Left renal pelvis (tissue), 4 donors: ENCODE measurements at regions not wholly inside any gene's neighbourhood (a gene's known extent, or its start where the extent isn't known, plus 50 kb on each side); places are given as distances from the start of the nearest gene placed in this dataset.

Source experiments
- DNase-seq, 4 donors: peaks; one replicate each; pipeline ENCODE4 v3.0.0-alpha.2; 2013; ENCODE audit warnings: low read depth in 4 of 4, low spot score in 3 of 4

DNA sequence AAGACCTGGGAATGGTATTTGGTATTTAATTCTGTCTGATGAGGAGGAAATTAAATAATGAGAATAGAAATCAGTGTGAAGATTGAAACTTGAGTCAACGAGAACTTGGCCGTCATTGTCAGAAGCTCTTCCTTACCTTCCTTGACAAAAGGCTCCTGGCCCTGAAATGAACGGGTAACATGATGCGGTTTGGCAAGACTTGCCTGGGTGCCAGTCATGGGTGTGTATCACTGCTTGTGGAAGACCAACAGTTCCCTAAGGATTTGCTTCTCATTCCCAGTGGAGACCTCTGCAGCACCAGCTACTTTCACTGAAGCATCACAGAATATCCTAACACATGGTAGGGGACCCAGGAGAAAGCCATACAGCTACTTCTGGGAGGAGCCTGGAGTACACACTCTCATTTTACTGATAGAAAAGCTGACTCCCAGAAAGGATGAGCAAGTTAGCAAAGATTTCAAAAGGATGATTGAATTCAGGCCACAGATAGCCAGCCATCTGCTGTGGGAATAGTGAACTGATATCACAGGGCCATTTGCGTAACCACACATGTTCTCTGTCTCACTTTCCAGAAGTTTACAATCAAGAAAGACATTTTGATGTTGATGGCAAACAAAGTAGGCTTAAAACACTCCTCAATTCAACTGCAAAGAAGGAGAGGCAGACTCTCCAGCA is 258.1 kb upstream of the SALL1 start:
- no peak for DNase-seq

DNA sequence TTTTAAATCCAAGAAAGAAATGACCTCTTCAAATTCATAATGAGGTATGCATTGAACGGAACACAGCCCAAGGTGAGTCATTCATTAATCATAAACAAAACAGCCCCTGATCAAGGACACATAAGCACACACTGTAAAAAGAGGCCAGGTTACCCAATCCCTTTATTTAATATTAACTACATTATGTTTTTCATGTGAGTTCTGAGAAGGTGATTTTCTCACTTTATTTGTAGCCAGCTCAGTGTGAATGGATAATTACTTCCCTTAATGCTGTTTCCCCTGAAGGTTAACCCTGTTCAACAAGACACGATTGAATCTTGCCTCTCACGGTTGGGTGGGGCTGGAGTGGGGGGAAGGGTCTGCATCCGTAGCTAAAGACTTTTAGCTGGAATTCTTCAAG is 257.3 kb upstream of the SALL1 start:
- no peak for DNase-seq

DNA sequence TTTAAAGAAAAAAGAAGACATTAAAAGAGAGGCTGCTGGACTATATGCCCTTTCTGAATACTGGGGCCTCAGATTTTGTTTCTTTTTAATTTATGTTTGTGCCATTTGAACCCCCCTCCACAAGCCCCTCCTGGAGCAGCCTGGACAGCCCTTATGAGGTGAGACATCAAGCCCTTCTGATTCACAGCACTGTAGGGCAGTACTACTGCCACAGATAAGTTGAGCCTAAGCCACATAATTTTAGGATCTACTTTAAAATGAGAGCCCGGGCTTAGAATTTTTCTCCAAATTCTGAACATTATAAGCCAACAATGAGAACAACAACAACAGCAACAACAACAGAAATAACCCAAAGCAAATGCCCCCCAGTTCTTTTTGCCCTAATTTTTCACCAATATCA is 256.9 kb upstream of the SALL1 start:
- DNase-seq: no peak

DNA sequence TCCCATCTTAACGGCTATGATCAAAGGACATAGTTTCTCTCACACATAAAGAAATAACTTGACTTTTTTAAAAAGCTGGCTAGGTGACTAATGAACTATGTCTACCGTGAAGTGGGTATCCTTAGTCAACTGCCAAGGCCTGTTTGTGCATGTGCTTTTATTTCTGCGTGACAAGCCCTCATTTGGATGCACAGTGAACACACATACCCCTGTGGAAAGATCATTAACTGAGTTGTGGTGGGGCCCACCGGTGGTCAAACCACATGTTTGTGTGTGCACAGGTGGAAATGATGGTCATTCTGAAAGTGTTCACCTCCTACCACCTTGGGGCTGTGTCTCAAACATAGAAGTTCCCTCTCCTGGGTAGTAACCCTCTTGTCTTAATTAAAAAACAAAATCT is 256.1 kb upstream of the SALL1 start:
- no peak for DNase-seq

DNA sequence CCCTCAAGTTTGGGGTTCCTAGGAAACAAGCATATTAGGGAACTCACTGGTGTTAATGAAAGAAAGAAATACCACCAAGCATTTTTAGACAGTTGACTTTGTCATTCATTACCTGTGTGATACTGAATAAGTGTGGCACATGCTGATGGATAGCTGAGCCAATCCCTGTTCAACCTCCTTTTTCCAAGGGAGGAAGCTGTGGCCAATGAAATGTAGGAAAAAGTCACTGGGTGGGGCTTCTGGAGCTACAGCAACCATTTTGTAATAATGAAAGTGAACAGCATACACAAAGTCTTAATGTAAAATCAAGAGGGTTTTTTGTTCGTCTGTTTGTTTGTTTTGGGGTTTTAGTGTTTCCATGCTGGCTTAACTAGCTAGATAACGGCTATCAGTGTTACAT is 254.3 kb upstream of the SALL1 start:
- DNase-seq: no peak

DNA sequence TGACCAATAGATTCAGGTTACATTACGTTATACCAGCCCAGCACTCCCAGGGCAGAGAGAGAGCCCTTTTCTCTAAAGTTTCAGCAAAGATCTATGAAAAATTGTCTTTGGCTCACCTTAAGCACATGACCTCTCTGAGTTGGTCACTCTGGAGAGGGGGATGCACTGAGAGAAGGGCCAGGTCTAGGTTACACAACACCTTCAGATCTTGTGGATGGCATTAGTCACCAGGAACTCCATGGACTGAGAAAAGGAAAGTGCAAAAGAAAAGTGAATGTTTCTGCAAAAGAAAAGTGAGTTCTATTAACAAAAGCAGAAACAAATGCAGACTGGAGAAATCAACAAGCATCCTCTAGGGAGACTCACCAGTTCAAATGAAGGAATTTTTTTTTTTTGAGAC is 253.3 kb upstream of the SALL1 start:
- DNase-seq: no peak

DNA sequence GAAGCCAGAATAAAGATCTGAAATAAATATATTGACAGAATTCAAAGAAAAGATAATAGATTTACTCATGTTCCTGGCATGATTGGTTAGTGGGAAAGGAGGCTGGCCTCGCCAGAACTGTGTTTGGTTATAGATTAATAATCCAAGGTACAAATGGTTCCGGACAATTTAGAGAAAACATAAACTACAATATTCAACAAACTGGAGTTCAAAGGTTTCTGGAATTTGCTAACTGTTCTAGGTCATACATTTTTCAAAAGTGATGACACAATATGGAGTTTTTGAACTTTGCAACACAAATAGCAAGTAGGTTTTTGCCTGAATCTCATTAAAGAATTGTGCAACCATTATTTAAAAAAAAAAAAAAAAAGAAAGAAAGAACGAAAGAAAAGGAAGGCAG is 251.7 kb upstream of the SALL1 start:
- DNase-seq: no peak

DNA sequence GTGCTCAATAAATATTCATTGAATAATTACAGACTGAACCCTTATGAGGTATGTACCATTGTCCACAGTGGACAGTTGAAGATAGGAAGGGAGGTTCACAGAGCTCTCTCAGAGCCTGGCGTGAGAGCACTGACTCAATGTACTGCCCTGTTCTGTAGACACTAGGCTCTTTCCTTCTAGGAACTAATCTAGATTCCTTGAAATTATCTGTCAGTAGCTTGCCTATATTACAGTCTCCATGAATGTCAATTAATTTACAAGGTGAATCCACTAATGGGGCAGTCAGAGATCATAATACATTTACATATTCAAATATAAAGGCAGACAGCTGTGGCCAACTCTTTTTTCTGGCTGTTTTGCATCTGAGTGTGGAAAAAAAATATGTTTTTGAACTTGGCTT is 251.2 kb upstream of the SALL1 start:
- no peak for DNase-seq

DNA sequence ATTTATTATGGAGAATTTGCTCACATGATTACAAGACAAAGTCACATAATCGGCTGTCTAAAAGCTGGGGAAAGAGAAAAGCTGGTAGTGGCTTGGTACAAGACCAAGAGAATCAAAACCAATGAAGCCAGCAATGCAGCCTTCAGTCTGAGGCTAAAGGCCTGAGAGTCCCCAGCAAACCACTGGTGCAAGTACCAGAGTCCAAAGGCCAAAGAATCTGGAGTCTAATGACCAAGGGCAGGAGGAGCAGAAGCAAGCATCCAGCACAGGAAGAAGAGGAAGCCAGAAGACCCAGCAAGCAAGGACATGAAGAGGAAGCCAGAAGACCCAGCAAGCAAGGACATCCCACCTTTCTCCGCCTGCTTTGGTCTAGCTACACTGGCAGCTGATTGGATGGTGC is 250.6 kb upstream of the SALL1 start:
- DNase-seq: no peak

DNA sequence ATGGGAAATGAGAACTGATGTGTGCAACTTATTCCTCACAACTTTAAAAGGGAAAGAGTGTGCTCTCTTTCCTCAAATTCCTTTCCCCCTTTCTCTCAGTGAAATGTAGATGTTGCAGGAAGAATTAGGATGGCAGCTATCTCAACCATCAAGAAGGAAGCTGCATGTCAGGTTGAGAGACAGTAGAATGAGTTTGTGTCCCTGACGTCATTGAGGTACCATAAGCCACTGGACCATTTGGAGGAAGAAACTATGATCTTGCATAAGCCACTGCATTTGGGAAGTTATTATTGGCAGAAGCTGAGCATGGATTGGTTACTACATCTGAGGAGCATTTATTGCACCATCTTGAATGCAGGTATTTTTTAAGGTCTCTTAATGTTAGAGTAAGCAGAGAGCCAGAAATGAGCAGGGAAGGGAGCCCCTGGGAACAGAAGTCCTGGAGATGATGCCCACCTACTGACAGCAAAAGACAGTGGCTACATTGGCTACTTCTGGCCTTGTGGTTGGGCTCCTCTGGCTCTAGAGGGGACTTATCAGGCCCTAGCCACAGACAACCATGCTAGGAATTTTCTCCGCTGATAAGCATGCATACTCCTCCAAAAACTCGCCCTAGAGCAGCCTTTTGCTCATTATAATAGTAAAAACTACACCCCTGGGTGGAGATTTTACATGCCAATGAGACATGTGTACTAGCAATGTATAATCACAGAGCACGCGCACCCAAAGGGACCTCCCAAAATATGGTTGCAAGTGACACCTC is 249.0 kb upstream of the SALL1 start:
- DNase-seq: no peak

DNA sequence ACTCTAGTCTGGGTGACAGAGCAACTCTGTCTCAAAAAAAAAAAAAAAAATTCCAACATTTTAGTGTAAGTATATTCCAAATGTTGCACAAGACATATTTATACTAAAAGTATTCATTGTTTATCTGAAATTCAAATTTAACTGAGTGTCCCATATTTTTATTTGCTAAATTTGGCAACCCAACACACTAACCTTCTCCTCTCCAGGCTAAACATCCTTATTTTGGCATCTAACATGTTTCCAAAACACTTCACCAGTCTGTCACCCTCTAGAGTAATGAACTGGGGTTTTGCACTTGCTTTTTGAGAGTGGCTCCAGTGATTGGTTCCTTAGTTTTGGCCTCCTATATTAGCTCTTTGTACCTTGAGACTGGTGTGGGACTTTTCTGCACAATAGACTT is 243.4 kb upstream of the SALL1 start:
- DNase-seq: no peak

DNA sequence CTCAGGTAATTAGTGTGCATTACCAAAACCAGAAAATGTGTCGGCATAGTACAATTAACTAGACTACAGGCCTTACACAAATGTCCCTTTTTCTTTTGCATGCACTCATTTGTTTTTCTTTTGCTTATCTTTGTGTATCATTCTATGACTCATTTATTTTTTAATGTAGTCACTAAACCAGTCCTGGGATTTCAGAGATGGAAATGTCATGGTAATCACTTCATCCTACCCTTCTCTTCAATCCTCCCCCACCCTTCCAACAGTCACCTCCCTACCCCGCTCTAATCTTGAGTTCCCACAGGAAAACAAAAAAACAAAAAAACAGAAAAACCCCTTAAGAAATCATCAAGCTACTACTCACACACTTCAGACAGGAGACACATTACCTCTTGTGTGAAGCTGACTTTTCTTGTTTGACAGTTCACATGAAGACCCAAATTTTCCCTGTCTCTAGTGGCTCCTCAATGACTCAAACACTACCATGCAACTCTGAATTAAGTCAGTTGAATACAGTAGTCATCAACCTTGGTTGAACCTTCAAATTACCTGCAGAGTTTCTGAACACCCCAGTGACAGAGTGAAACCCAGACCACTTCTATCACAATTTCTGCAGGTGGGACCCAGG is 242.4 kb upstream of the SALL1 start:
- DNase-seq: no peak

DNA sequence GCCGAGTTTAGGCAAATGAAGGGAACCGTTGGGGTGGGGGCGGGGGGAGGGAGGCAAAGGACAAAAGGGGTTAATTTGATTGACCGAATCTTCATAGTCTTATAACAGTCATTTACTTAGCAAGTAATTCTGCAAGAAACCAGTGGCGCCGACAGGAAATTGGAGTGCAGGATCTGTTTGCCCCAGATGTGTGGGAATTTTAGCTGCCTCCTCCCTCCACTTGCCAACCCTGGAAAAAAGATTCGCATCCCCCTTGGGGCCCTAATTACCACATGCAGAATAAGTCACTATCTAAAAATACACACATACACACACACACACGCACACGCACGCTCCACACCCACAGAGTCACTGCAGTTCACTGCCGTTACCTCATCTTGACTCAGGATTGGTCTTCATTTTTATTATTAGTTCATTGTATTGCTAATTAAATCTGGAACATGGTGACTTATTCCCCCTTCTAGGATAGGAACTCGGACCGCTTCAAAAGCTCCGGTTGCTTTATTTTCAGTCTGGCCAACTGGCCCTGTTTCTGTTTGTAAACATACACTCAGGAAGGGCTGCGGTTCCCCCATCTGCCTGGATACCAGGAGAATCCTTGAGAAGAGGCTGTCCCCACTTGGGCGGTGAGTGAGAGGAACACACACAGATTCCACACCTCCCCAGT is 241.6 kb upstream of the SALL1 start:
- DNase-seq: no peak

DNA sequence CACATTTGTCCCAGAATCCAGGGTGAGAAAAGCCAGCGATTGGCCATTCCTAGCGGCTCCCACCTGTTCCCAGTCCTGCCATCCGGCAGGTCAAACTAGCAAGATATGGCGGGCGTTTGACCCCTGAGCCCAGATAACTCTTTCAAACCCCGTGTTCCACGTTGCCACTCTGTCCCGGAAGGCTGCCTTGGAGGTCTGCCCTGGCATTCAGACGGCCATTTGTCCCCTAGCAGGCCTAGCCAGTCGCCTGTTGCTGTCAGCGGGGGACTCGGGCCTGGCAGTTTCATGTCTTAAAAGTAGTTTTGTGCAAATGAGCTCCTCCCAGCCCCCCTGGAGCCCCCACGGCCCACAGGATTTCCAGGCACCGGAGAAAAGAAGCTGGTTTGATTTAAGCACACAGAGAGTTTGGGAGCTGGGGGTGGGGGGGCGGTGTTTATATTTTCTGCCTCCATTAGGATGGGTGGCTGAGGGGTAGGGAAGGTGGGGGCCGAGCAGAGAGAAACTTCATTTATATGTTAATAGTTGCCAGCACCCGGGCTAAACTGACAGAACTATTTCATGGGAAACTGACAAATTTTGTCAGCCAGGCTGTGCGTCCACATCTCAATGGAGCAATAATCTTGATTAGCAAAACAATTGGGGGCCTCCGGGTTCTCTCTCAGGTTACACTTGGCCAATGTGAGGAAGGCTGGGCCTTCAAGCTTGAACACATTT is 240.9 kb upstream of the SALL1 start:
- no peak for DNase-seq

DNA sequence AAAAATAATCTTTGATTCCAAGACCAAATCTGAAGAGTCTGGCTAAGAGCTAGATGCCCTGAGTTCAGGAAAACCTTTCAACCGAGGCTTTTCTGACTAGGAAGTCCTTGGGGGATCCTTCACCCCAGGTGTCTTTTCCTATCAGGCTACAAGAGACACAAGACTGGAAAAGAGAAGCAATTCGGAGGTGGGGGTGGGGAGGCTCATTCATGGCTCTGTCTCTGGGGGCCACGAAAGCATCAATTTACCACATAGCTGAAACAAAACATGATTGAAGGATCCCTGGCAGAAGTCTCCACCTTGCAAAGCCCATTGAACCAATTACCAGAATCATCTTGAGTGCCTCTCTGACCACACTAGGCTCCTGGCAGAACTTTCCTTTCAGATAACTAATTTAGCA is 239.8 kb upstream of the SALL1 start:
- no peak for DNase-seq

DNA sequence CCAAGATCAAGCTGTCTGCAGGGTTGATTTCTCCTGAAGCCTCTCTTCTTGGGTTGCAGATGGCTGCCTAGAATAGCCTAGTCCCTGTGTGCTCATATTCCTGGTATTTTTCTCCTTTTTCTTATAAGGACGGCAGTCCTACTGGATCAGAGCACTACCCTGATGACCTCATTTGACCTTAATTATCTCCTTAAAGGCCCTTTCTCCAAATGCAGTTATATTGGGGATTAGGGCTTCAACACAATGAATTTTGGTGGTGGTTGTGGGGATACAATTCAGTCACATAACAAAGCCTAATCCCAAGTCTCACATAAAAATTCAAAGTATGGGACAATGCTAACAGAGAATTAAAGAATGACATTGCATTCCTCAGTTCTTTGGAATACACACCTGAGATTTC is 238.8 kb upstream of the SALL1 start:
- DNase-seq: no peak

DNA sequence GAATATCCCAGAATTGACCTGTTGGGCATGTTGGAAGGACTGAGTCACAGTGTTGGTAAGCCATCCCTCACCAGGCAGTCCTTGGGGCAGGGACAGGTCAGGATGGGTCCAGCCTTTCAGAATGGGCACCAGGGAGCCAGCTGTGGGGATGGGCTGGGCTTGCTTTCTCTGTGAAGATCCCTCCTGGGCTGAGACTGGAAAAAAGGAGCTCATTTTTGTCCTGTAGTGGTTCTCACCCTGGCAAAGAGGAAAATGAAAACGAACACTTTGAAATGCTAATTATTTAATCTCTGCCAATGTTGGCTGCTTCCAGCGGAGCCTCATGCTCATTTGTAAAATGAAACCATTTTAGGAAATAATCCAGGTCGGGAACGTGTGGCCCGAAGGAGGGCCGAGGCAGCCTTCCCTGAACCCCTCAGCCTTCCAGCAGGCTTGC is 237.5 kb upstream of the SALL1 start:
- DNase-seq: no peak

DNA sequence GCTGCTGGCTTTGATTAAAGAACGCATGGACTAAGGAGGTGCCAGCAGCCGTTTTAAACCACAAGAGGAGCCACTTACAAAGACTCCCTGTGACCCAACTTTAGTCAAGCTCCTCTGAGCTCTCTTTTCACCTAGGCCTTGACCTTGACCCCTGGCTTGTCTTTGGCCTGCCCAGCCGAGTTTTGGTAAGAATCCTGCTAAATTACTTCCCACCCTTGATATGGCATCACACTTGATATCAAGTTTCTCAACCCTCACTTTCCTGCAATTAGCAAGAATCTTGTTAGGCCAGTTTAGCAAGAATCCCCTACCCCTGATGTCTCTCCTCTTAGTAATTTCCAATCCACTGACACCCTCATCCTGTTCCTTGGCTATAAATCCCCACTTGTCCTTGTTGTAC is 232.8 kb upstream of the SALL1 start:
- DNase-seq: no peak

DNA sequence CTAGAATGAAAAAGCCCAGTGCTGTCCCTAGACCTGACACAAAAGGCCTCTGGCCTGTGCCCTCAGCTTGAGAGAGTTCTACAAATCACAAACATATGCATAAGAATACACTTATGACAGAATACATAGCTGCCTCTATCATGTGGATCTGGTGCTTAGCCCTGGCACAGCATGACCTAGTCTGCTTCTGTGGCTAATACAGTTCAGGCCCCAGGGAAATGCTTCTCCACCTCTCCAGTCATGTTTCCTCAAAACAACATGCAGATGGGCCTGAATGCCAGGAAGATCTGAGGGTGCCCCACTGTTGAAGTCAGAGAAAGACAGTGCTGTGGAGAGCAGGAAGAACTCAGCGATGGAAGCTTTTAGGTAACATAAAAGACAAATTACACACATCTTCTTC is 231.9 kb upstream of the SALL1 start:
- DNase-seq: no peak

DNA sequence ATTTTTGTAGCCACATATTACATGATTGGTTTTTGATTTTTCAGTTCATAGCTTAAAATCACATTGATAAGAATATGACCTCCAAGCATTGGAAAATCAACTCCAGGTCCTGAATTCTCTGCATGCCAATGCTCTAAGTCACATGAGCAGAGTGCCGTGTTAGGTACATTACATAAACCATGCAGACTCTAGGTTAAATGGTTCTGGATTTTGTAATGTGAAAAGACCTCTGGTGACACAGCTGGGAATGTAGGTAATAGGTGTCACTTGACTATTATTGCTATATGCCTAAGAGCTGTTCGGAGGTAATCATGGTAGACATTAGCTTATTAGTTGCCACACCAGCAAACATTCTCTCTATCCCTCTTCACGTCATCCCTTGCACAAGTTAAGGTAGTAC is 231.1 kb upstream of the SALL1 start:
- no peak for DNase-seq

DNA sequence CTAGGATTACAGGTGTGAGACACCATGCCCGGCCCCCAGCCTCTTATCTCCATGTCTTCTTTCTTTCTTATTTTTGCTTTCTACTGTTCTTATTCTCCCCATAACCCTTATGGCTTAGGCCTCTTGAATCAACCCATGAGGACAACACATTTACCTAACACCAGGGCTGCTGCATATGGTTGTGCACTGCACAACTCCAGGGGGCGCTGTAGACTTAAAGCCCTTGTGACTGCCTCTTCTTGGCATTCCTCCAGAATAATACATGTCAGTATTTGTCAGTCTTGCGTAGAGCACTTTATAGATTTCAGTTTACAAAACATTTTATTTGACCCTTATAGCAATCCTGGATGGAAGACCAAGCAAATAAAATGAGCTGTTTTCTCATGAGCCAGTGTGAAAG is 225.0 kb upstream of the SALL1 start:
- no peak for DNase-seq
